Skeletal muscle tissue (tissue), 3 donors: ENCODE measurements at regions not wholly inside any gene's neighbourhood (a gene's known extent, or its start where the extent isn't known, plus 50 kb on each side); places are given as distances from the start of the nearest gene placed in this dataset.

Source experiments
- H3K27ac ChIP-seq: one replicate; pipeline ENCODE4 v1.7.0; 2013; ENCODE audit warnings: mild to moderate bottlenecking, low read depth, low read length, inconsistent platforms
- H3K27me3 ChIP-seq, 3 donors: one replicate each; pipeline ENCODE4 v1.7.0; 2013; ENCODE audit warnings: low read length in 3 of 3; ENCODE audit not compliant: control insufficient read depth in 3 of 3, insufficient read depth in 3 of 3
- H3K36me3 ChIP-seq, 3 donors: one replicate each; pipeline ENCODE4 v1.7.0; 2013; ENCODE audit warnings: low read length in 3 of 3; ENCODE audit not compliant: control insufficient read depth in 3 of 3, insufficient read depth in 3 of 3
- H3K4me1 ChIP-seq, 3 donors: one replicate each; pipeline ENCODE4 v1.7.0; 2013; ENCODE audit warnings: low read length in 3 of 3, mild to moderate bottlenecking in 3 of 3; ENCODE audit not compliant: control insufficient read depth in 3 of 3, insufficient read depth in 3 of 3
- H3K4me3 ChIP-seq, 3 donors: one replicate each; pipeline ENCODE4 v1.7.0; 2013; ENCODE audit warnings: low read length in 3 of 3
- H3K9ac ChIP-seq, 3 donors: one replicate each; pipeline ENCODE4 v1.7.0; 2013; ENCODE audit warnings: low read length in 3 of 3, mild to moderate bottlenecking in 3 of 3, moderate library complexity in 2 of 3, low read depth in 1 of 3
- H3K9me3 ChIP-seq, 3 donors: one replicate each; pipeline ENCODE4 v1.7.0; 2013; ENCODE audit warnings: low read length in 3 of 3; ENCODE audit not compliant: control insufficient read depth in 3 of 3
- donor health status: Osteomylitis.

GRCh38 chr10:85447690-85448089, 918.9 kb downstream of the GRID1 start:
- peaks cover 0 to 3% (median 0%) of the 10 kb centered on the region in 3 donors for H3K9me3 ChIP-seq
- no peak overlapping the region for H3K27ac ChIP-seq
- no peaks in the 10 kb centered on the region for H3K36me3 ChIP-seq
- no peak overlapping the region for H3K9ac ChIP-seq
- H3K4me1 ChIP-seq = no peaks in the 10 kb centered on the region
- no peaks in the 10 kb centered on the region for H3K27me3 ChIP-seq
- H3K4me3 ChIP-seq = no peak overlapping the region

GRCh38 chr10:85448716-85449115, 917.9 kb downstream of the GRID1 start:
- Histone ChIP-seq H3K4me3 (no peak overlapping the region), H3K27ac (no peak overlapping the region), H3K4me1 (no peaks in the 10 kb centered on the region), H3K9me3 (peaks cover 0 to 3% (median 0%) of the 10 kb centered on the region in 3 donors), H3K36me3 (no peaks in the 10 kb centered on the region), H3K27me3 (no peaks in the 10 kb centered on the region), H3K9ac (no peak overlapping the region)

- H3K9me3 ChIP-seq = peaks cover 0 to 3% (median 0%) of the 10 kb centered on the region in 3 donors
- H3K36me3 ChIP-seq = no peaks in the 10 kb centered on the region
- no peaks in the 10 kb centered on the region for H3K4me1 ChIP-seq
- H3K27me3 ChIP-seq = no peaks in the 10 kb centered on the region
- no peak overlapping the region for H3K4me3 ChIP-seq
- H3K9ac ChIP-seq = no peak overlapping the region
- H3K27ac ChIP-seq = no peak overlapping the region
These were observed 912.2 kb downstream of the GRID1 start for GRCh38 chr10:85454386-85454785.

GRCh38 chr10:85457191-85457590, 909.4 kb downstream of the GRID1 start:
- H3K4me1 ChIP-seq = no peaks in the 10 kb centered on the region
- H3K27me3 ChIP-seq = no peaks in the 10 kb centered on the region
- no peak overlapping the region for H3K9ac ChIP-seq
- H3K27ac ChIP-seq = no peak overlapping the region
- no peaks in the 10 kb centered on the region for H3K36me3 ChIP-seq
- no peak overlapping the region for H3K4me3 ChIP-seq
- H3K9me3 ChIP-seq = no peaks in the 10 kb centered on the region

- Histone ChIP-seq H3K9me3 (no peaks in the 10 kb centered on the region), H3K27me3 (no peaks in the 10 kb centered on the region), H3K27ac (no peak overlapping the region), H3K9ac (no peak overlapping the region), H3K4me1 (no peaks in the 10 kb centered on the region), H3K4me3 (no peak overlapping the region), H3K36me3 (no peaks in the 10 kb centered on the region)
These were observed 908.3 kb downstream of the GRID1 start for GRCh38 chr10:85458324-85458723.

GRCh38 chr10:85459906-85460305, 906.7 kb downstream of the GRID1 start:
- Histone ChIP-seq H3K27me3 (no peaks in the 10 kb centered on the region), H3K4me1 (no peaks in the 10 kb centered on the region), H3K27ac (no peak overlapping the region), H3K9me3 (no peaks in the 10 kb centered on the region), H3K9ac (no peak overlapping the region), H3K36me3 (no peaks in the 10 kb centered on the region), H3K4me3 (no peak overlapping the region)

GRCh38 chr10:85464336-85464735, 902.3 kb downstream of the GRID1 start:
- Histone ChIP-seq H3K9ac (no peak overlapping the region), H3K9me3 (no peaks in the 10 kb centered on the region), H3K4me3 (no peak overlapping the region), H3K27me3 (no peaks in the 10 kb centered on the region), H3K4me1 (no peaks in the 10 kb centered on the region), H3K27ac (no peak overlapping the region), H3K36me3 (no peaks in the 10 kb centered on the region)

GRCh38 chr10:85477979-85478378, 888.6 kb downstream of the GRID1 start:
- no peaks in the 10 kb centered on the region for H3K27me3 ChIP-seq
- no peak overlapping the region for H3K9ac ChIP-seq

GRCh38 chr10:85490431-85490830, 876.2 kb downstream of the GRID1 start:
- Histone ChIP-seq H3K9me3 (no peaks in the 10 kb centered on the region), H3K27me3 (no peaks in the 10 kb centered on the region), H3K36me3 (no peaks in the 10 kb centered on the region), H3K4me1 (no peaks in the 10 kb centered on the region), H3K27ac (no peak overlapping the region), H3K4me3 (no peak overlapping the region), H3K9ac (no peak overlapping the region)

More at GRCh38 chr10:85477979-85478378, 888.6 kb downstream of the GRID1 start:
- Histone ChIP-seq H3K9me3 (no peaks in the 10 kb centered on the region), H3K4me3 (no peak overlapping the region), H3K27ac (no peak overlapping the region), H3K36me3 (no peaks in the 10 kb centered on the region), H3K4me1 (no peaks in the 10 kb centered on the region)

GRCh38 chr10:85491652-85492051, 874.9 kb downstream of the GRID1 start:
- Histone ChIP-seq H3K9ac (no peak overlapping the region), H3K9me3 (no peaks in the 10 kb centered on the region), H3K27ac (no peak overlapping the region), H3K4me3 (no peak overlapping the region), H3K27me3 (no peaks in the 10 kb centered on the region), H3K36me3 (no peaks in the 10 kb centered on the region), H3K4me1 (no peaks in the 10 kb centered on the region)

- no peaks in the 10 kb centered on the region for H3K36me3 ChIP-seq
These were observed 873.9 kb downstream of the GRID1 start for GRCh38 chr10:85492684-85493083.

More at GRCh38 chr10:85492684-85493083, 873.9 kb downstream of the GRID1 start:
- Histone ChIP-seq H3K9me3 (no peaks in the 10 kb centered on the region), H3K9ac (no peak overlapping the region), H3K27me3 (no peaks in the 10 kb centered on the region), H3K4me1 (no peaks in the 10 kb centered on the region), H3K27ac (no peak overlapping the region), H3K4me3 (no peak overlapping the region)
